ENCODE measurements at regions not wholly inside any gene's neighbourhood (a gene's known extent, or its start where the extent isn't known, plus 50 kb on each side); places are given as distances from the start of the nearest gene placed in this dataset.

- TF ChIP-seq CTCF (IDR thresholded peaks at IDR 0.05) (no peak), POLR2A (IDR thresholded peaks at IDR 0.05) (no peak)
Observed at GRCh38 chr12:124432376-124432775, 135.0 kb downstream of the NCOR2 start.

Data from thyroid gland (tissue), 4 donors.